ENCODE measurements at regions not wholly inside any gene's neighbourhood (a gene's known extent, or its start where the extent isn't known, plus 50 kb on each side); places are given as distances from the start of the nearest gene placed in this dataset.

DNA sequence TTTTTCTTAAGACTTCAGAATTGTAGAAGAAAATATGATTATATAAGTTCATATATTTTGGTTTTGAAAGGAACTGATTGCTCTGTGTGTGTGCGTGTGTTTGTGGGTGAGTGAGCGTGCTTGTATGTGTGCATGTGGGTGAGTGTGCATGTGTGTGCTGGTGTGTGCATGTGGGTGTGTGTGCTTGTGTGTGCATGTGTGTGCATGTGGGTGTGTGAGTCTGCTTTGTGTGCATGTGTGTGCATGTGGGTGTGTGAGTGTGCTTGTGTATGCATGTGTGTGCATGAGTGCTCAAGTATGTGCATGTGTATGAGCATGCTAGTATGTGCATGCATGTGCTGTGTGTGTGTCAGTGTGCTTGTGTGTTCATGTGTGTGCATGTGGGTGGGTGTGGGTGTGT is 238.5 kb downstream of the CDC5L start:
- no peak for DNase-seq (ENCODE audit: low spot score)
- no peaks in the 10 kb centered on the region for H3K27me3 ChIP-seq (replicated peaks; ENCODE audit: insufficient read depth)
- H3K9me3 ChIP-seq: no peaks in the 10 kb centered on the region
- no peak for ATAC-seq (ENCODE audit: insufficient number of reproducible peaks, low FRiP score, low read depth)
- H3K36me3 ChIP-seq: no peaks in the 10 kb centered on the region
- no peak overlapping the region for H3K27ac ChIP-seq
- no peaks in the 10 kb centered on the region for H3K4me1 ChIP-seq (ENCODE audit: control insufficient read depth in 1 of 2, low read depth in 2 of 2)
- no peak overlapping the region for H3K4me3 ChIP-seq
- TF ChIP-seq, protein P1, sequence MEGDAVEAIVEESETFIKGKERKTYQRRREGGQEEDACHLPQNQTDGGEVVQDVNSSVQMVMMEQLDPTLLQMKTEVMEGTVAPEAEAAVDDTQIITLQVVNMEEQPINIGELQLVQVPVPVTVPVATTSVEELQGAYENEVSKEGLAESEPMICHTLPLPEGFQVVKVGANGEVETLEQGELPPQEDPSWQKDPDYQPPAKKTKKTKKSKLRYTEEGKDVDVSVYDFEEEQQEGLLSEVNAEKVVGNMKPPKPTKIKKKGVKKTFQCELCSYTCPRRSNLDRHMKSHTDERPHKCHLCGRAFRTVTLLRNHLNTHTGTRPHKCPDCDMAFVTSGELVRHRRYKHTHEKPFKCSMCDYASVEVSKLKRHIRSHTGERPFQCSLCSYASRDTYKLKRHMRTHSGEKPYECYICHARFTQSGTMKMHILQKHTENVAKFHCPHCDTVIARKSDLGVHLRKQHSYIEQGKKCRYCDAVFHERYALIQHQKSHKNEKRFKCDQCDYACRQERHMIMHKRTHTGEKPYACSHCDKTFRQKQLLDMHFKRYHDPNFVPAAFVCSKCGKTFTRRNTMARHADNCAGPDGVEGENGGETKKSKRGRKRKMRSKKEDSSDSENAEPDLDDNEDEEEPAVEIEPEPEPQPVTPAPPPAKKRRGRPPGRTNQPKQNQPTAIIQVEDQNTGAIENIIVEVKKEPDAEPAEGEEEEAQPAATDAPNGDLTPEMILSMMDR (IDR thresholded peaks at IDR 0.05): no peak

DNA sequence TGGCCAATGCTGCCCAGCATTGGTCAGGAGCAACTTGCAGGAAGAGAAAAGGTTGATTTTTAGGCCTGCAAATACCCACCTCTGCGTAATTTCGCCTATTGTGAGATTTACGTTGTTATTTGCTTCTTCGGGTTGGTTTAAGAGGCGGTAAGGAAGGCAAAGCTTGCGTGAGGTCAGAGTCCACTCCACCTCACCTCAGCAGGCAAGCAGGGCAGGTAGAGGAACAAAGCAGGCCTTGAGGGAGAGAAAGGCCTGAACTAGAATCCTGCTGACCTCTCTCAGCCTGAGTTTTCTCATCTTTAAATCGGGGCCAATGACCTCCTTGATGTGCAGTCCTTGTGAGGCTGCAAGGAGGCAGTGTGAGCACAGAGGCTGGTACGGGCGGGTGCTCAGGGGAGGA is 239.1 kb downstream of the CDC5L start:
- Histone ChIP-seq H3K27me3 (replicated peaks; ENCODE audit: insufficient read depth) (no peaks in the 10 kb centered on the region), H3K4me1 (ENCODE audit: control insufficient read depth in 1 of 2, low read depth in 2 of 2) (no peaks in the 10 kb centered on the region), H3K27ac (no peak overlapping the region), H3K9me3 (no peaks in the 10 kb centered on the region), H3K4me3 (no peak overlapping the region), H3K36me3 (no peaks in the 10 kb centered on the region)
- TF ChIP-seq, protein P1 (IDR thresholded peaks at IDR 0.05): no peak
- no peak for ATAC-seq (ENCODE audit: insufficient number of reproducible peaks, low FRiP score, low read depth)
- DNase-seq (ENCODE audit: low spot score): no peak

DNA sequence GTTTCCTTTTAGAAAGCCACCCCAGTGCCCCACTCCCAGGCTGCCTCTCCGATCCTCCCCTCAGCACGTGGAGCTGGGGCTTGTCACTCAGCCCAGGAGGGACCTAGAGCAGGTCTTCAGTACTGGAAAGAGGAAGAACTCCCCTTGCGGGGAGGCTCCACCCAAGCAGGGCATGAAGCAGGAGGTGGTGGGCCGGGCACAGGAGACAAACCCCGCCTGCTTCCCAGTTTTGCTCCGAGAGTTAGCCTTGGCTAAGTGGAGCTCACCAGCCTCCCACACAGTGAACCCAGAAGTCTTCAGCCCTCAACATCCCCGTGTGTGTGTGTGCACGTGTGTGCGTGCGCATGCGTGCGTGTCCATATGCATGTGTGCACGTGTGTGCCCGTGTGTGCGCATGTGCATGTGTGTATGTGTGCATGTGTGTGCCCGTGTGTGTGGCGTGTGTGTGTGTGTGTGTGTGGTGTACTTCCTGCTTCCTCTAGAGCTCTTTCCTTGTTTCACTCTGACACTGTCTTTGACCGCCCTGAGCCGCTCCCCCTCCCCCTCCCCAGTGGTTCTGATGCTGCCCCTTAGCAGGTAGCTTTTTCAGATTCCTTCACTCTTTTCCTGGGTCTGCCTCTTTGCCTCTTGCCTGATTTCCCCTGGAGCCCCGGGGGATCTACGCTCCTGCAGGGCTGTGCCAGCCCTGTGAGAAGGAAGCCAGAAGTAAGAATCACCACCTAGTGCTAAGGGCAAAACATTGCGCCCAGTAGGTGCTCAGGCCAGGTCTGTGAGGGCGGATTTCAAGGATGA is 239.8 kb downstream of the CDC5L start:
- Histone ChIP-seq H3K27ac (no peak overlapping the region), H3K4me3 (no peak overlapping the region), H3K9me3 (no peaks in the 10 kb centered on the region), H3K27me3 (replicated peaks; ENCODE audit: insufficient read depth) (no peaks in the 10 kb centered on the region), H3K4me1 (ENCODE audit: control insufficient read depth in 1 of 2, low read depth in 2 of 2) (no peaks in the 10 kb centered on the region), H3K36me3 (no peaks in the 10 kb centered on the region)
- DNase-seq (ENCODE audit: low spot score) (no peak), ATAC-seq (ENCODE audit: insufficient number of reproducible peaks, low FRiP score, low read depth) (no peak)
- TF ChIP-seq, protein P1 (IDR thresholded peaks at IDR 0.05): no peak

DNA sequence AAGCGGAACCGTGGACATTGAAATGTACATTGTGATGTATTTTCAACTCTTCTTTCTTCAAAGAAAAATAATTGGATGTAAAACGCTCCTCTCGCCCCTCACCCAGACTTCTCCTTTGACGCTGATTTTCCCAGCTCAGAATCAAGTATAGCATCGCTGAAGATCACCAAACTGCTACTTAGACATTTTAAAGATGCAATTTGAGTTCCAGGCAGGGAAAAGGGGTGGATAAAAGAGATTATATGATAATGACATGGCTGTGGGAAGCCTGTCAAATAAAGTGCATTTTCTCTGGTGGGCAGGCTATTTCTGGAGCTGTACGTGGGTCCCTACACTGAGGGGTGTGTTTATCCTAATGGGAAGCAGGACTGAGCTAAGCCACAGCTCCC is 240.4 kb downstream of the CDC5L start:
- Histone ChIP-seq H3K4me1 (ENCODE audit: control insufficient read depth in 1 of 2, low read depth in 2 of 2) (no peaks in the 10 kb centered on the region), H3K9me3 (no peaks in the 10 kb centered on the region), H3K36me3 (no peaks in the 10 kb centered on the region), H3K27ac (no peak overlapping the region), H3K27me3 (replicated peaks; ENCODE audit: insufficient read depth) (no peaks in the 10 kb centered on the region), H3K4me3 (no peak overlapping the region)
- DNase-seq (ENCODE audit: low spot score) (no peak), ATAC-seq (ENCODE audit: insufficient number of reproducible peaks, low FRiP score, low read depth) (no peak)
- TF ChIP-seq, protein P1 (IDR thresholded peaks at IDR 0.05): no peak

DNA sequence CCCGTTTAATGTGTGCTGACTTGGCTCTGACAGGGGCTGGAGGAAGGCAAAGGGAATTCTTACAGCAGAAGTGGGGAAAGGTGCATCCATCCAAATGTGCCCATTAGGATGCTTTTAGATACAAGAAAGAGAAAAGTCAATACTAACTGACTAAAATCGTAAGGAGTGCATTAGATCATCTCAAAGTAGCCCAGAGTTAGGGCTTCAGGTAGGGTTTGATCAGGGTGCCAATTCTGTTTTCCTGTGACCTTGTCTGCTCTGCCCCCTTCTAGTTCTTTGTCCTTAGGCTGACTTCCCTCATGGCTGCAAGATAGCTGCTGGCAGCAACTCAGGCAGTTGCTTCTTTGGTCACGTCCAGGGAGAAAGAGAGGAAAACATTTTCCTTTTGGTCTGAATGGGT is 240.8 kb downstream of the CDC5L start:
- DNase-seq (ENCODE audit: low spot score) (no peak), ATAC-seq (ENCODE audit: insufficient number of reproducible peaks, low FRiP score, low read depth) (no peak)
- Histone ChIP-seq H3K4me1 (ENCODE audit: control insufficient read depth in 1 of 2, low read depth in 2 of 2) (no peaks in the 10 kb centered on the region), H3K9me3 (no peaks in the 10 kb centered on the region), H3K27me3 (replicated peaks; ENCODE audit: insufficient read depth) (no peaks in the 10 kb centered on the region), H3K4me3 (no peak overlapping the region), H3K36me3 (no peaks in the 10 kb centered on the region), H3K27ac (no peak overlapping the region)
- TF ChIP-seq, protein P1 (IDR thresholded peaks at IDR 0.05): no peak

Measured in thoracic aorta (tissue), 2 donors.